ENCODE measurements at regions not wholly inside any gene's neighbourhood (a gene's known extent, or its start where the extent isn't known, plus 50 kb on each side); places are given as distances from the start of the nearest gene placed in this dataset.

DNA sequence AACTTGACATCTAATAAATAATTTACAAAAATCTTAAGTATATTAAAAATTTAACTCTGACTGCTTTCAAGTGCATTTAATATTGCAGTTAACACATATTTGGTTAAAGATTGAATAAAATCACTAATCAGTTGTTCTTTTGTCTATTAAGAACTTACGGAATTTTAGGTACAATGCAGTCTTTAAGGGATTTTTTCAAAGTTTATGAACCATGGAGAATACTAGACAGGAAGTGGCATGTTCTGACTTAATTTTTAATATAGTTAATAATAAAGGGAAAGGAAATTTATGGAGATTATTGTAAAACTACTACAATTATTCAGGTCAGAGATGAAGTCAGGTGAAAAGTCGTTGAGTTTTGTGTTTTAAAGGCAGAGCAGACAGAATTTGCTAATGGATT lies 240.9 kb downstream of the CALCRL start:
- intact Hi-C loops (cut with micrococcal nuclease) = no loop called here
- Histone ChIP-seq H3K27ac (ENCODE audit: low read depth, low read length) (no peak overlapping the region), H3K4me3 (ENCODE audit: low read length) (no peak overlapping the region), H3K36me3 (ENCODE audit: control insufficient read depth in 2 of 3, insufficient read depth in 3 of 3, low read length in 3 of 3) (no peaks in the 10 kb centered on the region), H3K9me3 (ENCODE audit: control insufficient read depth in 2 of 3, low read length in 3 of 3) (no peaks in the 10 kb centered on the region), H3K27me3 (ENCODE audit: control insufficient read depth in 2 of 2, insufficient read depth in 2 of 2, low read length in 2 of 2) (no peaks in the 10 kb centered on the region), H3K4me1 (ENCODE audit: control insufficient read depth in 2 of 2, insufficient read depth in 2 of 2, low read length in 2 of 2) (no peaks in the 10 kb centered on the region)
- POLR2A ChIA-PET = no interaction called here
- Mint-ChIP-seq H3K27ac (no peak overlapping the region), H3K27me3 (no peaks in the 10 kb centered on the region), H3K36me3 (no peaks in the 10 kb centered on the region), H3K4me1 (no peaks in the 10 kb centered on the region), H3K4me3 (no peak overlapping the region), H3K9me3 (peaks cover 0 to 16% (median 6%) of the 10 kb centered on the region in 11 donors)
- CTCF ChIA-PET = no interaction called here
- ATAC-seq (no peak), DNase-seq (no peak)

DNA sequence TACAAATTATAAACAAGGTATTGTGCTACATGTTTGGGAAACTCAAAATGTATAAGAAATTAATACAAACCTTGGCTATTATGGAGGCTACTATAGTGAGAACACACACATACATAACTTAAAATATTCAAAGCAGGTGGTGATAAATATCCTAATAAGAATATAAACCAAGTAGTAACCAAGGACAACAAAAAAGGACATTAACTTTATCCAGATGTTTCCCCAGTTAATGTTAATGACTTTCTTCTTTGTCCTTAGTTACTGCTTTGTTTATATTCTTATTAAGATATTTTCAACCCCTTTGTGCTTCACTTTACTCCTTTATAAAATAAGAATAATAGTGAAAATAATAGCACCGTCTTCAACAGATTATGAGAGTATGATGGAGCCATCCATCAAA lies 241.6 kb downstream of the CALCRL start:
- H3K4me1 Mint-ChIP-seq = no peaks in the 10 kb centered on the region
- H3K36me3 ChIP-seq (ENCODE audit: control insufficient read depth in 2 of 3, insufficient read depth in 3 of 3, low read length in 3 of 3) = no peaks in the 10 kb centered on the region
- ChIA-PET CTCF (no interaction called here), POLR2A (no interaction called here)
- H3K4me3 ChIP-seq (ENCODE audit: low read length) = no peak overlapping the region
- ATAC-seq (no peak), DNase-seq (no peak)
- H3K9me3 ChIP-seq (ENCODE audit: control insufficient read depth in 2 of 3, low read length in 3 of 3) = no peaks in the 10 kb centered on the region
- H3K27me3 ChIP-seq (ENCODE audit: control insufficient read depth in 2 of 2, insufficient read depth in 2 of 2, low read length in 2 of 2) = no peaks in the 10 kb centered on the region
- H3K9me3 Mint-ChIP-seq = peaks cover 0 to 17% (median 4%) of the 10 kb centered on the region in 11 donors
- no peak overlapping the region for H3K27ac ChIP-seq (ENCODE audit: low read depth, low read length)
- no peaks in the 10 kb centered on the region for H3K36me3 Mint-ChIP-seq
- intact Hi-C loops (cut with micrococcal nuclease) = no loop called here
- no peaks in the 10 kb centered on the region for H3K4me1 ChIP-seq (ENCODE audit: control insufficient read depth in 2 of 2, insufficient read depth in 2 of 2, low read length in 2 of 2)
- no peaks in the 10 kb centered on the region for H3K27me3 Mint-ChIP-seq
- H3K4me3 Mint-ChIP-seq = no peak overlapping the region
- no peak overlapping the region for H3K27ac Mint-ChIP-seq

DNA sequence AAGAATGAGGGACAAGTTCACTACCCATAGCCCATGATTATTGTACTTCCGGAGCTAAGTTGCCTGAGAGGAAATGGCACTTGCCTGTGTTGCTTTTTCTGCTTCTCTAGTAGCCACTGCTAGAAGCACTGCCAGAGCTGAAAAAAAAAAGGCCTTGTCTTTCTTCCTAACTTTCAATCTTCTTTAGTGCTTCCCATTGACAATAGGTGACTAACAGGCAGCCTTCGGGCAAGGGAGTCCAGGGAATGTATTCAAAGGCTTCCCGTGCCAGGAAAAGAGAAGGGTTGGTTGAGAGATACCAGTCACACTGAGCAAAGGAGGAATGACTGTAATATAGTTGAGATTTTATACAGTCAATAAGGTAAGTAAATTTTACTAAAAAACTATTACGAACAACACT lies 242.0 kb downstream of the CALCRL start:
- no peak overlapping the region for H3K4me3 Mint-ChIP-seq
- DNase-seq (no peak), ATAC-seq (no peak)
- H3K4me1 ChIP-seq (ENCODE audit: control insufficient read depth in 2 of 2, insufficient read depth in 2 of 2, low read length in 2 of 2) = no peaks in the 10 kb centered on the region
- no peaks in the 10 kb centered on the region for H3K4me1 Mint-ChIP-seq
- no peak overlapping the region for H3K27ac ChIP-seq (ENCODE audit: low read depth, low read length)
- H3K27me3 ChIP-seq (ENCODE audit: control insufficient read depth in 2 of 2, insufficient read depth in 2 of 2, low read length in 2 of 2) = no peaks in the 10 kb centered on the region
- ChIA-PET CTCF (no interaction called here), POLR2A (no interaction called here)
- H3K4me3 ChIP-seq (ENCODE audit: low read length) = no peak overlapping the region
- no peaks in the 10 kb centered on the region for H3K27me3 Mint-ChIP-seq
- no peak overlapping the region for H3K27ac Mint-ChIP-seq
- H3K9me3 Mint-ChIP-seq = peaks cover 0 to 18% (median 4%) of the 10 kb centered on the region in 11 donors
- H3K9me3 ChIP-seq (ENCODE audit: control insufficient read depth in 2 of 3, low read length in 3 of 3) = no peaks in the 10 kb centered on the region
- intact Hi-C loops (cut with micrococcal nuclease) = no loop called here
- H3K36me3 ChIP-seq (ENCODE audit: control insufficient read depth in 2 of 3, insufficient read depth in 3 of 3, low read length in 3 of 3) = no peaks in the 10 kb centered on the region
- no peaks in the 10 kb centered on the region for H3K36me3 Mint-ChIP-seq

DNA sequence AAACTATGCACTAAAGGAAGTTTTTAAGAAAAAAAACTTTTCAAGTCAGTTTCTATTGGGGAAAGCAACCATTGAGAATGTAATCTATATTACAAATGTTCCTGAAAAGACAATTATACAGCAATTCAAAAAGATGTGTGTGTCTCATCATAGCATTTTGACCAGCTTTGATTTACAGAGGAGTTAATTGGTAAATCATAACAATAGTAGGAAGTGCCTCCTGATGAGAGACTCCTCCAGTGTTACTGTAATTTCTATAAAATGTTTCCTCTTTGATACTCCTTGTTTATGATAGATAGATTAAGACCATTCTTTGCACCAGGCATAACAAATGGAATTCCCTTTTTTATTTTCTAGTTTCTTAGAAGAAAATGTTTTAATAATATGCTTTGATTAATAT lies 249.9 kb downstream of the CALCRL start:
- no peak for ATAC-seq
- Histone ChIP-seq H3K4me3 (ENCODE audit: low read length) (no peak overlapping the region), H3K27ac (ENCODE audit: low read depth, low read length) (no peak overlapping the region), H3K36me3 (ENCODE audit: control insufficient read depth in 2 of 3, insufficient read depth in 3 of 3, low read length in 3 of 3) (no peaks in the 10 kb centered on the region), H3K27me3 (ENCODE audit: control insufficient read depth in 2 of 2, insufficient read depth in 2 of 2, low read length in 2 of 2) (no peaks in the 10 kb centered on the region), H3K4me1 (ENCODE audit: control insufficient read depth in 2 of 2, insufficient read depth in 2 of 2, low read length in 2 of 2) (no peaks in the 10 kb centered on the region), H3K9me3 (ENCODE audit: control insufficient read depth in 2 of 3, low read length in 3 of 3) (no peaks in the 10 kb centered on the region)
- Mint-ChIP-seq H3K36me3 (no peaks in the 10 kb centered on the region), H3K27me3 (no peaks in the 10 kb centered on the region), H3K4me1 (no peaks in the 10 kb centered on the region), H3K27ac (no peak overlapping the region), H3K9me3 (peaks cover 0 to 6% (median 0%) of the 10 kb centered on the region in 11 donors), H3K4me3 (no peak overlapping the region)
- ChIA-PET CTCF (no interaction called here), POLR2A (no interaction called here)
- intact Hi-C loops (cut with micrococcal nuclease) = no loop called here
- no peak for DNase-seq

DNA sequence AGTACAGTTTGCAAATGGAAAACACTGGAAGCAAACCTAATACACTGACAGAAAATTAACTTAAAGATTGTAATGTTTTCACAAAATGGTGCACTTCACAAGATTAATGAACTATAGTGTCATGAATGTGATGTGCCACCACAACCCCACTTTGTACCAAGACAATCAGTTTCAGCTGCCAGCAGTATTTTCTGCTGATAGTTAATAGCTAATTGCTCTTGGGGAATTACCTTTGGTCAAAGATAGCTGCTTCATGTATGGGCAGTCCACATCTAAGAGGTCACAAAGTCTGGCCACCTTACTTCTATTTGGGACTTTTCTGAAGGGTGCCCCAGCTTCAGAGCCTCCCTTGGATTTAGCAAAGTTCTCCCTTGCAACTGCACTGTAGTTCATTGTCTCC lies 254.0 kb downstream of the CALCRL start:
- Histone ChIP-seq H3K4me1 (ENCODE audit: control insufficient read depth in 2 of 2, insufficient read depth in 2 of 2, low read length in 2 of 2) (no peaks in the 10 kb centered on the region), H3K4me3 (ENCODE audit: low read length) (no peak overlapping the region)
- CTCF ChIA-PET = no interaction called here

DNA sequence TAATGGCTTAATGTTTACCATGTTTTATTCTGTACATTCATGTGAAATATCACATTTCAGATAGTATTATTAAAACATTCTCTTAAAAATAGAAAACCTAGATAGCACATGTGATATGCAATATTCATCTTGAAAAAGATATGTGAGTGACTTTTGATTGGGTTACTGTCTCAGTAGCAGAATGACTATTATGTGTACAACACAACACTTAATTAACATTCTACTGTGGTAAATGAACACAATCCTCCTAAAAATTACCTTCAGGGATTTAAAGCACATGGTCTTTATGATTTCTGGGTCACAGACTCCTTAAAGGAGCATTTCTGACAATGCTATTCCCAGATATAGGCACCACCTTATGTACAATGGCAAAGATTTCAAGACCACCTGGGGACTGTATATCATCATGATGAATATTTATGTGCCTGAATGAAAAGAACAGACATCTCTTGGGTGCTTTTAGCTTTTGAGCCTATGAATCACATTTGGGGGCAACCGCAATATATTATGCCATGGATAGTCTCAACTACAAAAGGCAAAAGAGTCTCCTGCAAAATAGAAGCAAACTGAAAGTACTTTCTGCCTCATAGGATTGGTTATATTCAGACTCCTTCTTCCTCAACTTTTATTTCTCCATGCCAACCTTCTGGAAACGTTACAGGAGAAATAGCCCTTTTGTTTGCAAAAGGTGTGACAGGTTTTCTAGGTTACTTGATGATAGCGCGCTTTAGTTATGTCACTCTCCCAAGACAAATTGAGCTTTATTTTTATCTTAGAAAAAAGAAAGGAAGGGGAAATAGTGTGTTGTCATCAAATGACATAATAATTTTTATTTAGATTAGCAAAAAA lies 259.0 kb downstream of the CALCRL start:
- Histone ChIP-seq H3K36me3 (ENCODE audit: control insufficient read depth in 2 of 3, insufficient read depth in 3 of 3, low read length in 3 of 3) (no peaks in the 10 kb centered on the region), H3K27me3 (ENCODE audit: control insufficient read depth in 2 of 2, insufficient read depth in 2 of 2, low read length in 2 of 2) (no peaks in the 10 kb centered on the region), H3K4me3 (ENCODE audit: low read length) (no peak overlapping the region), H3K9me3 (ENCODE audit: control insufficient read depth in 2 of 3, low read length in 3 of 3) (no peaks in the 10 kb centered on the region), H3K27ac (ENCODE audit: low read depth, low read length) (no peak overlapping the region), H3K4me1 (ENCODE audit: control insufficient read depth in 2 of 2, insufficient read depth in 2 of 2, low read length in 2 of 2) (no peaks in the 10 kb centered on the region)
- H3K27me3 Mint-ChIP-seq = peaks cover 0 to 4% (median 0%) of the 10 kb centered on the region in 5 donors
- DNase-seq (no peak), ATAC-seq (no peak)
- CTCF ChIA-PET = no interaction called here
- no peaks in the 10 kb centered on the region for H3K36me3 Mint-ChIP-seq
- H3K9me3 Mint-ChIP-seq = peaks cover 0 to 5% (median 0%) of the 10 kb centered on the region in 11 donors
- no peak overlapping the region for H3K4me3 Mint-ChIP-seq
- no peak overlapping the region for H3K27ac Mint-ChIP-seq
- POLR2A ChIA-PET = no interaction called here
- intact Hi-C loops (cut with micrococcal nuclease) = no loop called here
- no peaks in the 10 kb centered on the region for H3K4me1 Mint-ChIP-seq

More for the DNA sequence above, 254.0 kb downstream of the CALCRL start:
- Histone ChIP-seq H3K36me3 (ENCODE audit: control insufficient read depth in 2 of 3, insufficient read depth in 3 of 3, low read length in 3 of 3) (no peaks in the 10 kb centered on the region), H3K9me3 (ENCODE audit: control insufficient read depth in 2 of 3, low read length in 3 of 3) (no peaks in the 10 kb centered on the region), H3K27ac (ENCODE audit: low read depth, low read length) (no peak overlapping the region), H3K27me3 (ENCODE audit: control insufficient read depth in 2 of 2, insufficient read depth in 2 of 2, low read length in 2 of 2) (no peaks in the 10 kb centered on the region)
- Mint-ChIP-seq H3K9me3 (peaks cover 0 to 2% (median 0%) of the 10 kb centered on the region in 11 donors), H3K4me3 (no peak overlapping the region), H3K36me3 (no peaks in the 10 kb centered on the region), H3K27ac (no peak overlapping the region), H3K4me1 (no peaks in the 10 kb centered on the region), H3K27me3 (peaks cover 0 to 4% (median 0%) of the 10 kb centered on the region in 5 donors)
- ATAC-seq (no peak), DNase-seq (no peak)
- intact Hi-C loops (cut with micrococcal nuclease) = no loop called here
- POLR2A ChIA-PET = no interaction called here

DNA sequence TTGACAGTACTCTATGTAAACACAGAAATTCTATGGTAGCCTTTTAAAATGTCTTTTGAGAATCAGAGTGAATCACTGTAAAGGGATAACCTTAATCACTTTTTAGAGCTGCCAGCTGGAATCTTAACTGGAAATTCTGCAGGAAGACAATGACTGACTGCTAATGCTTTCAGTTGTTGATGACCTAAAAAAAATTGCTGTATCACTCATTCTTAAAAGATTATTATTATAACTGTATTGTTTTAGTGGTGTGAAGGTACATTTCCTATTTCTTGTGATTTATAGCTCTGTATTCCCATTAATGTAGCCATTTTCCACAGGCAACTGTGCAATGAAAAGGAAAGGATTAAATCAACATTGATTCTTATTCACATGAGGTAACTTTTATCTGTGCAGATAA lies 260.5 kb downstream of the CALCRL start:
- no peaks in the 10 kb centered on the region for H3K4me1 ChIP-seq (ENCODE audit: control insufficient read depth in 2 of 2, insufficient read depth in 2 of 2, low read length in 2 of 2)
- POLR2A ChIA-PET = no interaction called here
- intact Hi-C loops (cut with micrococcal nuclease) = no loop called here
- peaks cover 0 to 1% (median 0%) of the 10 kb centered on the region in 5 donors for H3K27me3 Mint-ChIP-seq
- no peak overlapping the region for H3K4me3 Mint-ChIP-seq
- no peak overlapping the region for H3K27ac ChIP-seq (ENCODE audit: low read depth, low read length)
- no peaks in the 10 kb centered on the region for H3K9me3 ChIP-seq (ENCODE audit: control insufficient read depth in 2 of 3, low read length in 3 of 3)
- CTCF ChIA-PET = no interaction called here
- H3K4me1 Mint-ChIP-seq = no peaks in the 10 kb centered on the region
- no peaks in the 10 kb centered on the region for H3K36me3 Mint-ChIP-seq
- no peaks in the 10 kb centered on the region for H3K27me3 ChIP-seq (ENCODE audit: control insufficient read depth in 2 of 2, insufficient read depth in 2 of 2, low read length in 2 of 2)
- no peak overlapping the region for H3K27ac Mint-ChIP-seq
- no peak overlapping the region for H3K4me3 ChIP-seq (ENCODE audit: low read length)
- ATAC-seq (no peak), DNase-seq (no peak)
- no peaks in the 10 kb centered on the region for H3K36me3 ChIP-seq (ENCODE audit: control insufficient read depth in 2 of 3, insufficient read depth in 3 of 3, low read length in 3 of 3)
- peaks cover 0 to 11% (median 0%) of the 10 kb centered on the region in 11 donors for H3K9me3 Mint-ChIP-seq
